ENCODE measurements at regions not wholly inside any gene's neighbourhood (a gene's known extent, or its start where the extent isn't known, plus 50 kb on each side); places are given as distances from the start of the nearest gene placed in this dataset.

DNA sequence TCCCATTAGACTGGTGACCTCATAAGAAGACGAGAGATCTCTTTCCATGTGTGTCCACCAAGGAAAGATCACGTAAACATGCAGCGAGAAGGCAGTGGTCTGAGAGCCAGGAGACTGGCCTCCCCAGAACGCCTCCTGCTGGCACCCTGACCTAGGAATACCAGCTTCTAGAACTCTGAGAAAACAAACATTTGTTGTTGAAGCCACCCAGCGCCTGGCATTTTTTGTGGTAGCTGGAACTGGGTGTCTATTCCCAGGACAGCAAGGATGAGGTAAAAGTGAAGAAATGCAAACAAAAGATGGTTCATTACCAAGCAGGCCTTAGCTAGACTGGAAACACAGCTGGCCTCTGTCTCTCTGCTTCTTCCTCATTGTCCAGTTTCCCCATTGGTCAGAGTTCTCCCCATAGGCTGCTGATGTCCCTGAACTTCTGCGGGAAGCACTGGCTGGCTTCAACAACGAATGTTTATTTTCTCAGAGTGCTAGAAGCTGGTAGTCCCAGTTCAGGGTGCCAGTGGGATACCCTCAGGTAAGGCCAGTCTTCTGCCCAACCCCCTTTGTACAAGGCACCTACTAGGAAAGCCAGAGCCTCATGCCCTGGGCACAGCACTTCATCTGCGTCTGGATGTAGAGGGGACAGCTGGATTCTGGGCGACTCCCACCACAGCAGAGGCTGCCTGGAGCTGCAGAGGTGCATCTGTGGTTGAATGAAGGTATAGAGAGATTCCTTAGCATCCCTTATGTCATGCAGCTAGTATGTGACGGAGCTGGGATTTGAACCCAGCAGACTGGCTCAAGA lies 304.9 kb downstream of the TCERG1L start:
- DNase-seq, result no peak

DNA sequence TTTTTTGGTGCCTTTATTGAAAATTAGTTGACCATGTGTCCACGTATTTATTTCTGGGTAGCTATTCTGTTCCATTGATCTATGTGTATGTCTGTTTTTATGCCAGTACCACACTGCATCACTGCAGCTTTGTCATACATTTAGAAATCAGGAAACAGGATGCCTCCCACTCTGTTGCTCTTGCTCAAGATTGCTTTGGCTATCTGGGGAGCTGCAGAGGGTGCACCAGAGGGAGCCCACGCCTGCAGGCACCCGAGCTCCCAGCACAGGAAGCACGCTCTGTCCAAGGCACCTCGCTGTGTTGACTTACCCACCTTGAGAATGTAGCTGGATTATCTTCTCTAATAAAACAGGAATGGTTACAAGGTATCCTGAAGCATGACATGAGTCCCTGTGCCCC lies 301.7 kb downstream of the TCERG1L start:
- no peak for DNase-seq

DNA sequence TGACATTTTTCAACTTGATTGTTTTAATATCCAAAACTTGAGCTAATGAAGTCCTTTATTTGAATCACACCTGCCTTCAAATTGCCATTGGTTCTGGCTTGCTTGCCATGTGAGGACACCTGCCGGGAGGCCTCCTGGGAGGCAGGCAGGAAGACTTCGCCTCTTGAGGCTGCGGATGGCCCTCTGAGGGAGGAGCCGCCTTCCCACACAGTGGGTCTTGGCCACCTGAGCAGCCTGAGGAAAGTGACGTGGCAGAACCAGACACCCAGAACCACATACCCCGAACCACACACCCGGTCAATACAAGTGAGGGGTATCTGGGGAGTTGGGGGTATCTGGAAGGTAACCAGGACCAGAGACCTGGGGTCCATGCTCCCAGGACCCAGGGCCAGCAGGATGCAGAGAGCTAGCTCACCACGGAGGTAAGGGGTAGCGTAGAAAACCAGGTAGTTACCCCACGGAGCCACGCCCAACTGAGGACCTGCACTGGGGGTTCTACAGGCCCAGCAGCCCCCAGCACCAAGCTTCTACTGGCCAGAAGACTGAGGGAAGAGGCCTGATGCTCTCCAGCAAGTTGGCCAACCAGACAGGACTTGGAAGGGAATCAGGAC lies 300.5 kb downstream of the TCERG1L start:
- no peak for DNase-seq

DNA sequence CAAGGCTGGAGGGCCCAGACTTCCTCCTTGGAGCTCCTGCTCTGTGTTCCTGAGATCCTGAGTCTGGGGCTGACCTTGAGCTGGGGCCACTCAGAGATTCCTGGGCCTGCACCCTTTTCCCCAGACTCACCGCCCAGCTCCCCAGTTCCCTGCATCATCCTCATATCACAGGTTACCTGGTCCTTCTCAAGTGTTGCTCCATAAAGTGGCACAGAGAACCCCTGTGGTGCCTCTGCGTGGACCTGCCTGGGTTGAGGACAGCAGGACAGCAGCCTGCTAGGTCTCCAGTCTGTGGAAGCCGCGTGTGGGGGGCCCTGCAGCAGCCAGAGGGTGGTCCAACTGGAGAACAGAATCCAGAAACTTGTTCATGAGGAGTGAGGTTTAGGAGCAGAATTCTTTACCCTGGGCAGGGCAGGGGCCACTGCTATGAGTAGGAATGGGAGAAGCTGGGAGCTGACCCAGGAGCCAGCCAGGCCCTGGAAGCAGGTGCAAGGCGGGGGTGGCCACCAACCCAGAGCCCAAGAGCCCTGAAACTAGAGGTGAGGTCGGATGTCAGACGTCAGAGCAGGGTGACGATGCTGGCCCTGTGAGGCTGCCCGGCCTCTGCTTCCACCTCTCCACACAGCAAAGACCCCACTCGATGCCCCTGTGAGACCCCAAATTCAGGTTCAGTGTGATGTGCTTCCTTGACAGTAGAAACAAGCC lies 299.4 kb downstream of the TCERG1L start:
- no peak for DNase-seq

DNA sequence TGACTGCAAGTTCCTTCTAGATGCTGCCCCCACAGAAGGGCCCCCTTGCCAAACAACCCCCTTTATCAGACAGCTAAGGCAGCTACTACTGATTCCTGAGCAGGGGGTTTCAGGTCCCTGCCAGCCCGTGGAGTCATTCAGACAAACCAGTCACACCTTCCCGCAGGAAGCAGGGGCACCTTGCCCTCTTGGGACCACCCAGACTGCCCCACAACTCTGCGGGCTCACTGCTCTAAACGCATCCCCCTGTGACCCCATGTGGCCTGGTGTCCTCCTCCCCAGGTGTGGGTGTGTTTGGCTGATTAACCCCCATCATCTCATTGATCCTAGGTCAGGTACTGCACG lies 298.9 kb downstream of the TCERG1L start:
- DNase-seq, result no peak

DNA sequence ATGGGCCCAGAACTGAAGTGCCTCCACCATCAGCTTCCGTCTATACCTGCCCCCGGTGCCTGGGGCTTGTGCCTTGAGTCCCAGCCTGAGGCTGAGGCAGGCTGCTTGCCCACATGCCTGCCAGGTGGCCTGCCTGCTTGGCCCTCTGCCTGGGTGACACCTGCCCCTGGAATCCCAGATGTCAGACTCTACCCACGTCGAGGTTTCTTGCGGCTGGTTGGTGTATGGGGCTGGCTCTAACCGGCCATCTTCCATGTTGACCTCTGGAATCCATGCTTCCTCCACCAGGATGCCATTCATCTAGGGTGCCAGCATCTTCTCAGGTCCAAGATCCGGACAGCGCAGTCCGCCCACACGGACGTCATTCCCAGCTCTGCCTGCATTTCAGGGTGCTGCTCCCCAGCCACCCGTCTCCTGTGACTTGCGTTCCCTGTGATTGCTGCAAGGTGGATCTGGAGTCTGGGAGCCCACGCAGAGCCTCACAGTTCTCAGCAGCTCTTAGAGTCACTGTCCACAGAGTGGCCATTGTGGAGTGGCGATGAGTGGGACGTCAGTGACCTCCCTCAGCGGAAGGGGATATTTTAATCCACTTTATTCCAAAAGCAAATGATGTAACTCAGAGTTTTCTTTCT lies 298.1 kb downstream of the TCERG1L start:
- DNase-seq, result no peak

DNA sequence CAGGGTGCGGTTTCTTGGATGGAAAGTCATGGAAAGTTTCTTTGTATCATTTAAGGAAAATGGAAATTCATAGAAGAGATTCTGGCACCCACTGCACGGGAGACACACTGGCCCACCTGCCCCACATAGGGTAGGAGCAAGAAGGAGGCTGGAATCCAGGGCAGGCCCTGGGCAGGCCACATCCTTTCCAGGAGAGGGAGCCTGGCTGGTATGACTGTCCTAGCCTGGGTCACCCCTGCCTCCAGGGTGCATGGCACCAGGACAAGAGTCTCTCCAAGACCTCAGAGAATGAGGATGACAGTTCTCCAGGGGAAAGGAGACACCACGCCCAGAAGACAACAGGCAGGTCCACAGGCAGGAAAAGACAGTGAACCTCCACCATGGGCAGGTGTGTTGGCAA lies 297.2 kb downstream of the TCERG1L start:
- no peak for DNase-seq

DNA sequence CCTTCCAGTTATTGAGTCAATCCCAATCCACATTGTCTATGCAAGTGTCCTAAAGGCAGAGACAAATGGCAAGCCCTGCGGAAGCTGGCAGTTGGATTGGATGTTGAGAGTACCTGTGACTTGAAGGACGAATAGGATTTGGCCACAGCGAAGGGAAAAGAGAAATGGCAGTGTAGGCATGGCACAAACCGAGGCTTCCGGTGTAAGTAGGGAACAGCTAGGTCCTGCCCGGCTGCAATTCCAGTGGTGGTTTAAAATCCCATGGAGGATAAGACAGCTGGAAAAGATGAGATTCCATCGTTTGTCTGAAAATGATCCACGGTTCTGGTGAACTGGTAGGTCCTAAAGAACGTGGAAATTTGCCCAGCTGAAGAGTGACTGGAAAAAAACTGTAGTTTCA lies 296.2 kb downstream of the TCERG1L start:
- DNase-seq, result no peak

DNA sequence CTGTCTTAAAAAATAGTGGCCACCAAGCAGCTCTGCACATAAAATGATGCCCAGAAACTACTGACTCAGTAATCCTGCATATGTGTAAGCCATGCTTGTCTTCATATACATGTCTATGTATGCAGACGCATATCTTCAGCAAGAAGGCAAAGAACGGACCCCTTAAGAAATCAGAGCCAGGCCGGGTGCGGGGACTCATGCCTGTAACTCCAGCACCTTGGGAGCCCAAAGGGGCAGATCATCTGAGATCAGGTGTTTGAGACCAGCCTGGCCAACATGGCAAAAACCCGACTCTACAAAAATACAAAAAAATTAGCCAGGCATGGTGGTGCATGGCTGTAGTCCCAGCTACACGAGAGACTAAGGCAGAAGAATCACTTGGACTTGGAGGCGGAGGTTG lies 295.0 kb downstream of the TCERG1L start:
- no peak for DNase-seq

DNA sequence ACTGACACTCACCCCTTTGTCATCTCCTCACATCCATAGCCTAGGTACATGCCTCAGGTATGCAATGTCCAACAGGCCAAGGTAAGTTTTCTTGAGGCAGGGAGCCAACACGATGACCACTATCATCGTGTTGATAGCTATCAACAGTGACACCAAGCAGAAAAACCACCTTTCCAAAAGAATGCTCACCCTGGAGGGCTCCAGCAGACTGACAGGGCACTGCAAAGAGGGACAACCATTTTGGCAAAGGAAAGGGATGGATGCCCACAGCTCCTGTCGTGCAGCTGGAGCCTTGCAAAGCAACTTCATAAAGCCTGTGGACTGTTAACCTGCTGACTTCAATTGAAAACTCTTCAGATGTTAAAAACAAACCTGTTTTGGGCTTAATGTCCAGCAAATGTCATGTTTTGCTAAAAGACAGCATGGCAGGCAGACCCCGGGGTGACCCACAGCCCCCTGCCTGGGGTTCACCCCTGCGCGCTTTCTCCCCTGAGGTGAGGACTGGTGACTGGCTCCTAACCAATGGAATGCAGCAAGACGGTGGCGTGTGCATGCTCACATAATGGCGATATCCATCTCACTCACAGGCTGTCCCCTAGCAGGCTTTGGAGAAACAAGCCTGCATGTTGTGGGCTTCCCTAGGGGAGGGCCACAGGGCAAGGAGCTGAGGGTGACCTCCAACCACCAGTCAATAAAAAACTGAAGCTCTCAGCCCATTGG lies 293.8 kb downstream of the TCERG1L start:
- no peak for DNase-seq

DNA sequence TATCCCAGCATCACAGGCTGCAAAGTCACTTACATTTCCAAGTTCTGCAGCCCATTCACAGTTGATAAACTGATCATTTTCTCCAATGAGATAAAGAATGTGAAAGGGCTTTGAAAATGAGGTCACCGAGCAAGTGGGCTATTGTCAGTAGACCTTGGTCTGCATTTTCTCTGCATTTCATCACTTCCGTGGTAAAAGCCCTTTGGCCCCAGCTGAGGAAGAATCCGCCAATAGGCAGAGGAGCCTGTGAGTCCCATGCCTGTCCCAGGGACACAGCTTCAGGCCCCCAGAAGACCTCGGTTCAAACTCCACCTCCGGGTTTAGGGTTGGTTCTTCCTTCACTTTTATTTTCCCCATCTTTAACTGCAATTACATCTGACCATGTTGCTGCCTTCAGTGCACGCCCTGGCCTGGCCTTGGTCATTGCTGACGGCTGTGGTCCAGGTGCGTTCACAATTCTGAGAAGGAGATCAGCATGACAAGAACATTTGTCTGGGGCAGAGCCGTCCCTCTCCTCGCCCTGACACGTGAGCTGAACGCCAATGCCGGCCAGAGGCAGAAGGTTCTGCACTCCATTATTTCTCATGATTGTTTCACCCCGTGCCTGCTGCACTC lies 292.5 kb downstream of the TCERG1L start:
- no peak for DNase-seq

DNA sequence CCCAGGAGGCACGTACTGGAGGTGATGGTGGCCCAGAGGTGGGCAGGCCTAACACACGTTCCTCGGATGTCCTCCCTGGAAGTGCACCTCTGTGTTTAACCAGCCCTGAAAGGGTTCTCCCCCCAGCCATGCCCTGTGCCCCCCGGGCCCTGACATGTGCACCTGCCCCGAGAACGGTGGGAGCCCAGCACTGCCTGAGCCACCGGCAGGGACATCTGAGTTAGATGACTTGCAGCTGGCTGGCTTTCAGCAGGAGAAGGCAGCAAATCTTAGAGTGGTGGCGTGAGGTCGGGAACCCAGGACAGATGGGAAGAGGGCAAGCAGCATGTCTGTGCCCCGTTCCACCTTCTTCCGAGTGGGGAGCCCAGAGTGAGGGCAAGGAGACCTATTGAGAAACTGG lies 291.8 kb downstream of the TCERG1L start:
- no peak for DNase-seq

DNA sequence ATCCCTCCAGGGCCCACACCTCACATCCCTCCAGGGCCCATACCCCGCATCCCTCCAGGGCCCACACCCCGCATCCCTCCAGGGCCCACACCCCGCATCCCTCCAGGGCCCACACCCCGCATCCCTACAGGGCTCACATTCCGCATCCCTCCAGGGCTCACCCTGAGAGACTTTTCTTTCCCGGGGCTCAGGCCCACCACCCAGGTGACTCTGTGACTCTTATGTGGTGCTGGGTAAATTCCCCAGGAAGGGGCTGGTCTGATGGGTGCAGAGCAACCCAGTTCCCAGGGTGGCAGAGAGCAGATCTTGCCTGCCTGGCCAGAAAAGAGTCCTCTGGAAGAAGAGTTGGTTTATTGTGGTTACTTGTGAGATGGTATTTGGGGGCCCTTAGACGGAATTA lies 290.7 kb downstream of the TCERG1L start:
- no peak for DNase-seq

DNA sequence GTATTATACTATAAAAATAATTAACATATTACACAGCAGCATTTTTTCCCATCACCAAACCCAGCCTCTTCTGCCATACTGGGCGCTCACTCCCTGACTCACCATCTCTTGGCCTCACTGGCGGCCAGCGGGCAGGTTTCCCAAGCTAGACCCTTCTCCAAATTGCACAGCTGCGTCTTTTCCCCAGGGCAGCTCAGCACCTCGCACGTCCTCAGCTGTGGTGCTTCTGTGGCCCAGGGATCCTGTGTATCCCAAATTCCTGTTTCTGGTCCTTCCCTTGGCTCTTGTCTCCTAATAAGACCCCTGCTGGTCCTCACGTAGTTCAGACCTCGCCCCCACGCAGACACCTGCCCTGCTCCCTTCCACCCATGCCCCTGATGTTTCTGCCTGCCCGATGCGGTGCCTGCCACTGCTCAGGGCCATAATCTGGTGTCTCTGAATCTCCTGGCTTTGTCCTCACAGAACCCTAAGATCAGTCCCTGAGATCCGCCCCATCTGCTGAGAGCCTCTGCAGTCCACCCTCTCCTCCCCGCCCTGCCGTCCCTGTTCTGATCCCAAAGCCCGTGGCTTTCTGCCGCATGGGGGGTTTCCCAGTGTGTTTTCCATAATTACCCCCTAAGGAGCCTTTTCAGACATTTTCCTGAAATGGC lies 290.1 kb downstream of the TCERG1L start:
- DNase-seq, result no peak

DNA sequence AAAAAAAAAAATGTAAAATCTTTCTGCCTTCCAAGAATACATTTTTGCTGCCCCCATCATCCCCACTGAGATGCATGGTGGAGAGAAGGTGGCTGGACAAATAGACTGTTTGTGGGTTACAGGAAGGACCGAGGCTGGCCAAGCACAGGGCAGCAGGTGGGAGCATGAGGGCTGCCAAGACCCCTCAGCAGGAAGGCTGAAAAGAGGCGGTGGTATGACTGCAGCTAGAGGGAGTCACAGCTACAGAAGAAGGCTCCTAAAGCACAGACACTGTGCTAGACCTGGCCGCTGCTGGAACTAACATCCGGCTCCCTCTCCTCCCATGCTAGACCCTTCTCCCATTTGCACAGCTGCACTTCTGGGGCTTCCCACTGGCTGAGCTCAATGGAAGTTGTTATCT lies 289.6 kb downstream of the TCERG1L start:
- DNase-seq, result no peak

DNA sequence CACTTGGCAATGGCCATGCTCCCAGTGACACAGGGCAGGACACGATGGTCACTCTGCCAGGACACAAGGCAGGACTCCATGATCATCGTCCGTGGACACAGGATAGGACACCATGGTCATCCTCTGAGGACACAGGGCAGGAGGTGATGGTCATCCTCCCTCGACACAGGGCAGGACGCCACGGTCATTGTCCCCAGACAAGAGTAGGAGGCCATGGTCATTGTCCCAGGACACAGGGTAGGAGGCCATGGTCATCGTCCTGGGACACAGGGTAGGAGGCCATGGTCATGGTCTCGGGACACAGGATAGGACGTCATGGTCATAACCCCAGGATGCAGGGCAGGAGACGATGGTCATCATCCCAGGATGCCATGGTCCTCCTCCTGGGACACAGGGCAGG lies 289.2 kb downstream of the TCERG1L start:
- no peak for DNase-seq

DNA sequence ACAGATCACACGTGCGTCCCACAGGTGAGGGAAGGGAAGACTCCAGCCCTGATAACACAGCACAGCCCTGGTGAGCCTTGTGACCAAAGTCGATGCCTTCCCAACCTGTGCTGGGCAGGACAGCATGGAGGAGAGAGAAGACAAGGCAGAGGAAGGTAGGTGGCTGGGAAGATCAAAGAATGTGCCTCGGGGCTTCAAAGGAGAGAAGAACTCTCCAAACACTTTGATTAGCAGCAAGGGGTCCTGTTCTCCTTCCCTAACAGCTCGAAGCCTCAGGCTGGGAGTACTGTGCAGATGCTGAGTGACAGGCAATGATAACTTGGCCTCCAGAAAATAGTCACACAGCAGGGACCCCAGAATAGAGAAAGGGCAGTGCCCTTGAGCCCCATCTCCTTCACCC lies 288.5 kb downstream of the TCERG1L start:
- no peak for DNase-seq

DNA sequence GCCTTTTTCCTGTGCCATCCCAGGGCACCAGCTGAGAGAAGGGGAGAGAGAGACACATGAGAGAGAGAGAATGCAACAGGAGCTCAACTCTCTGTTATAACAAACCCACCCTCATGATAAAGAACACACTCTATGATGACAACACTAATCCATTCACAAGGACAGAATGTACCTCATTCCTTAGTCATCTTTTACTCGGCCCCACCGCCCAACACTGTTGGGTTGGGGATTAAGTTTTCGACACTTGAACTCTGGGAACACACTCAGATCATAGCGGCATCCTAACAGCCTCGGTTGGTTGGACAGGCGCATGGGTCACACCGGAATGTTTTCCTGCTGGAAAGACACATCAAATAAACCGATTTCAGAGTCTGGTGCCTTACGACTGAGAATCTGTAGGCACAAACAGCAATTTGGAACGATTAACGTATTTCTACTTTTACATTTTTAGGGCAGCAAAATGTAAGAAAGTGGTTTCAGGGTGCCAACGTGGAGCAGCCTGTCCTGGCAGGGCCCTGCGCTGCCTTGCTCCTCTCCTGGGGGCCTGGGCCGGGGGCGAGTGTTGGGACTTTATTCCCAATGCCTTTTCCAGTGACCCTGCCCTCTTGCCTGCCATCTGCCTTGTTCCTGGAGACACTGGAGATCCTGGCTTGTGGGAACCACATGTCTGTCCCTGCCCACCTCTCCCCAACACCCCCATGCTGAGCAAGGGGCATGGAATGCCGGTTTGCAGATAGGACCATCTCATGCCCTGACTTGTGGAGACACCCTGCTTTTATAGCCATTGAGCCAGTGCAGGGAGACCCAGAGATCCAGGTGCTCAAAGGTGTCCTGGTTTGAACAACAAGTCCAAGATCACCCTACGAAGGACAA lies 287.0 kb downstream of the TCERG1L start:
- DNase-seq, result no peak

DNA sequence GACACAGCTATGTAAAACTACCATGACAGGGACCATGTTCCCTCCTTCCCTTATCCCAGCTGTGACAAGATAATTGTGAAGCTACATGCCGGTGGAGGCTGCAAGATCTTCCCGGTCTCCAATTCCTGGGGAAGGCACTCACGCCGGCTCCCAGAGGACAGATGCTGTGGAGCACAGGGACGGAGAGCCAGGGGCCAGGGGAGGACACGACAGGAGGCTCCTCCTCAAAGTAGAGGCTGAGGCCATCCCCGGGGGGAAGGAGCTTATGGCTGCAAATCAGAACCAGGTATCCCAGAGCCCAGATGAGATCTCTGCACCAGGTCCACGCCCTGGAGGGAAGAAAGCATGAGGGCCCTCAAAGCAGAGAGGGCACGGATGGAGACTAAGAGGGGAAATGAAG lies 286.2 kb downstream of the TCERG1L start:
- DNase-seq, result no peak

DNA sequence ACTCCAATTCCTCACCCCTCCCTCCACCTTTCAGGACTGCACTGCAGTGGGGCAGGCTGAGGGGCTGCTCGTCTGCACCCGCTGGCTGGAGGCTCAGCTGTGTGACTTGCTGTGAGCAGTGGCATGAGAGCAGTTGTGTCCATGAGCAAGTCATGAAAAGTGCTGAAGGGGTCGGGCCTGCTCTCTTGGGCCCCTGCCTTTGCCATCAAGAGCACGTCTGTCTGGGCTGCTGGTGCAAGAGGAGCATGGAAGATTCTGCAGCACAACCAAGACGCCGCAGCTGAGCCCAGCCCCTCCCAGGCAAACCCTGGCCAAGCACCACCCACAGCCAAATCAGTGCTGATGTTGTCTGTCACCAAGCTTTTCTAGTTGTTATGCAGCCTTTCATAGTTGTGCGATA lies 284.3 kb downstream of the TCERG1L start:
- no peak for DNase-seq

DNA sequence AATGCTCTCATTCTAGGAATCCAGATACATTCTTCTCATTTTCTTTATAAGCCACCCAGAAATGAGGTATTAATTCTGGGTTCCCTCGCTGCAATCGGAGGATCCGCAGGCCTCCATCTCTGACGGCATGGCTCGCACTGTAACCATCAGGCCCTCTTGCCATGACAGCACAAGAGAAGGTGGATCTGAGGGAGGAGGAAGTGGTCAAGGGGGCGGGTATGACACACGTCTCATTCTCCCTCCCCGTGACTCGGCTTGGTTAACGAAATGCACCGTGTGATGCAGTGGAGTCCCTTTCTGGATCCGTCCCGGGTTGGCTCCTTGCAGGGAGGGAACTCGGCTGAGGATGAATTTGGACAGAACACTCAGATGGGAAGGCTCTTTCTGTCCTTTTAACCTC lies 280.2 kb downstream of the TCERG1L start:
- no peak for DNase-seq
